ENCODE measurements at regions not wholly inside any gene's neighbourhood (a gene's known extent, or its start where the extent isn't known, plus 50 kb on each side); places are given as distances from the start of the nearest gene placed in this dataset.

DNA sequence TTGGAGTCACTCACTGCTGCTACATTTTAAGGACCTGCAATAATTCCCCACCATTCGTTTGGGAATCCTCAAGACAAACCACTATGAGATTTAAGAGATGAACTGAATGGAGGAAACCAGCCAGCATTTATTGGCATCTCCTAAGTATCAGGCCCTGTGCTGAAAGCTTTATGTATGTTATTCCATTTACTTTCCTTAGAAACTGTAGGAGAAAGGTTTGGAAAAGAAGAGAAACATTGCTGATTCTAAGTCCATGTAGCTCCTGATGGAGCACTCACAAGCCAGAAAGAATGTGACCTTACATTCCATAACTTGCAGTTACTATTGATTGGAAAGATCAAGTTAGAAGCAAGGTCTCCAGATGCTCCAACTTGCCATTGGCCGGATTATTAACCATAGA is 267.4 kb downstream of the GAS1 start:
- no peak for DNase-seq

DNA sequence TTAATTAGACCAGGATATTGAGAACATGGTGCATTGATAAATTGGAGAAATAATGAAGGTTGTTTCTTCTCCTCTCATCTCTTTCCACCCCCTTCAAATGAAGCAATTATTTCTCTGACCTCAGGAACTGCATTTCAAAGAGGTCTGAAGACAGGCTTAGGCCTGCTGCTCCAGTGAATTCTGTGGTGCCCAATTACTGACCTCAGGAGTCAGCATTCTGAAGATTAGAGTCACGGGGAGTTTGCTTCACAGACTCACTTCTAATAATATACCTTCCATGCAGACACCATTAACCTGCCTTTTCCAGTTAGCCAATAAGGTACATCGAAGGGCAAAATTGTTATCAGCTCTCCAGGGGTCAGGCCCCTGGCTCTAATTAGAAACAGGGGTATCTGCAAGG is 270.9 kb downstream of the GAS1 start:
- DNase-seq, result no peak

DNA sequence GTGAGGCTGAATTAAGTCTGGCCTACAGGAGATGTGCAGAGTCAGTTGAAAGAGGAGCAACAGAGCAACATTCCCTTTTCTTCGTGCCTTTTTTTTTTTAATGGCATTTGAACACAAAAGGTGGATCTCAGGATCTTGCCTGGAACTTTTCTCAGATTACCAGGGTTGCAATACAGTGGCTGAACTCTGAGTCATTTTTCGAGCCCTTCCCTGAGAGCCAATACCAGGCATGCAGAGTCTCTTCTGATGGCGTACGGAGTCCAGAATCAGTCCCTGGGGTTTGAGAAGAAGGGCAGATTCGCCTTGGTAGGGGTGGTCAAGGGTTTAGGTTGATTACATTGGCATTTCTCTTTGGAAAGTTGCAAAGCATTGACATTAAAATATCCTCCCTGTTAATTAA is 271.5 kb downstream of the GAS1 start:
- no peak for DNase-seq

DNA sequence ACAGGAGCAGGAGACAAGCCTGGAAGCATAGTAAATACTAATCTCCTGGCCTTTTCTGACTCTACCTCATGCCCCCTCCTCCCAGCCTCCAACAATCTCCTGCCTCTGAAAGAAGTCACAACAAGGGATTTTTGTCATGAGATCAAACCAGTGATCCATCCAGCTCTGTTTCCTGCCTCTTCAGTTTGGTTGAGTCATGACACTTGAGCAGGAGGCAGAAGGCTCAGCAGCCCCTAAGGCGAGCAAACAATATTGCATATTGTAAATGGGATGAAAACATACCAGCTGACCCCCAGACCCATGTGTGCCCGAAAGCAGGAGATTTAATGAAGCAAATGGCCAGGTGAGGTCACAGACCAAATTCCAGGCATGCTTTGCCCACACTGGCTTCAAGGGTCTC is 272.8 kb downstream of the GAS1 start:
- DNase-seq, result no peak

DNA sequence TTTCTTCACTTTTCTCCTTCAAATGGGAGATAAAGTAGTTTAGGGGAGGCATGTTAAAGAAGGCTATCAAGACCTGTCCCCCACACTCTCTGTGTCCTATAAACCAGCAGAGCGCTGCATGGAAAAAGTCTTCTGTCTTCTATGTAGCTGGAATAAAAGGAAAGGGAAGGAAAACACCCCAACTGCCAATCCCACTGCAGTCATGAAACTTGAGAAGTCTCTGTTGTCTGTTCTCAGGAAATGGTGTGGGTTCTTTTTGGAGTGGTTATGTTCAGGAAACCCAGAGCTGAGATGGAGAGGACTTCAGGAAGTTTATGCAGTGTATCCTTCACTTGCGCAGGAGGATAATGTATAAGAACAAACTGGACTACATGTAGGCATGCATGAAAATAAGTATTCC is 274.3 kb downstream of the GAS1 start:
- no peak for DNase-seq

DNA sequence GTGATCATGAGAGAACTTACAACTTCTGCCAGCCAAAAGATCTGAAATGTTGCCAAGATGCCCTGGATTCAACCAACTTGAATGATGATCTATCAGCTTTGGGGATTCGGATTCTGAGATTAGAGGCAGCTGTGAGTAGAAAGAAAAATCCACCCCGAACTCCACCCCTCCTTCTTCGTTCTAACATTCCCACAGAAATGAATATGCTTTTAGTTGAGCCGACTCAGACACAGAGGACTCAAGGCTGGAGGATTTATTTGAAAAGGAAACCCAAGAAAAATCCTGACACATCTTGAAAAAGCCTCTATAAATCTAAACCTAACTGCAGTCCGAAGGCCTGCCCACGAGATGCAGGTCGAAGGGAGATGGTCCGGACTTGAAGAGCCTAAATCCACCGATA is 275.0 kb downstream of the GAS1 start:
- DNase-seq, result no peak

DNA sequence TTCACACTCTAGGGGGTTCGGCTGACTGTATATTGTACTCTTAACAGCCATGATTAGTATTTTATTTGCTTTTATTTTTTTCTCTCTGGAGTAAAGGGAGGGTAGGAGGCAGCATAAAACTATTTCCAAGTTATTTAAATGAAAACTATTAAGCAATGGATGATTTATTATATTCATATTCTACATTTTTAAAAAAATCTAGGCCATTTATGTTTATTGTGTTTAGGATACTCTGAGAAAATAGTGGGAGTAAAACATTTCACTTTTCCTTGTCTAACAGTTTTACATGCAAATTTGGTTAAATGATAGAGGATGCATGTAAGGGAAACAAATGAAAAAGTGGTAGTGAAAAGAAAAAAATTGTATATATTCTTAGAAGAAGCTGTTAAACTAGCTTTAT is 276.3 kb downstream of the GAS1 start:
- no peak for DNase-seq

DNA sequence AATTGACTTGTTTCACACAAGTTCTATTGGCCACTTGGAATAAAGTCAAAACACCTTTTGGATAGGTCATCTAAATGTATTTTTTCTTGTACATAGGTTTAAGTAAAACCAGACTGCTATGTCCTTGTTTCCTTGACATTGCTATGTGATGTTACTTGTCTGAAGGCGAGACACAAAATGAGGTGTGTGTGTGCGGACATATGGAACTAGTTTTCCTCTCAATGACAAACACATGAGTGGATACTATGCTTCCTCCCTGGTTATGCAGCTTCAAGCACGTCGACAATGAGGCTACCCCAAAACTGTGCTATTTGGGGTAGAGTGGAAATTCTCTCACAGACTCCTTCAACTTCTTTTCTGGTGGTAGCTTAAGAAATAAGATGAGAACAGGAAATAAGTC is 276.8 kb downstream of the GAS1 start:
- no peak for DNase-seq

DNA sequence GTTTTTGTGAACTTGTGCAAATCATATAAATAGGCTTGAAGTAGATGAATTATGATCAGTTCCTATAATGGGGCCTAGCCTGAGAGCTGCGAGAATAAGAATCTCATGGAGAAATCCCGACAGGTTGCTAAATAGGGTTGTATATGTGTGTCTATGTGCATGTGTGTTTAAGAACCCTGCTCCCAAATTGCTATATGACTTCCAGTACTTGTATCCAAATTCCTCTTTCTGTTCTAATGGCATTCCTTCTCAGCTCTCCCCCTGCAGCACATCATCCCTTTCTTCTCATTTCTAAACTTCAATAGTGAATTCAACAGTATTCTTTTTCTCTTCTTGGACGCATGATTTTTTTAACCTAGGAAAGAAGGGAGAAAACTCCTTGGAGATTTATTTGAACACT is 277.2 kb downstream of the GAS1 start:
- DNase-seq, result no peak

DNA sequence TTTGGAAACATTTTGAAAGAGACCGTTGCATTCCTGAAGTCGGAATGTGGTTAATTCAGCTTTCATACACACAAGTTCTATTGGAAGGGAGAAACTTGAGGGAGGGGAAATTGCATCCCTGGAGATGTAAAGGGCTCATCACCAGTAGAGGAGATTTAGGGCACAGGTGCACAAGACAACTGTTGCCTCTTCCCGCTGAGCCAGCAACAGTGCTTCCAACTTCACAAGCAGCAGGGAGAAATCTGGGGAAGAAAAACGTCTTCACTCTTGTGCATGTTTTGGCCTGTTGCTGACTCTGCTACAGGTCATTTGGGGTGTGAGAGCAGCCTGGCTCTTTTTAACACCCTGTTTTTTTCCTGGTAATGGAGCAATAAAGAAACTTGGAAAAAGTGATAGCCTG is 277.9 kb downstream of the GAS1 start:
- no peak for DNase-seq

DNA sequence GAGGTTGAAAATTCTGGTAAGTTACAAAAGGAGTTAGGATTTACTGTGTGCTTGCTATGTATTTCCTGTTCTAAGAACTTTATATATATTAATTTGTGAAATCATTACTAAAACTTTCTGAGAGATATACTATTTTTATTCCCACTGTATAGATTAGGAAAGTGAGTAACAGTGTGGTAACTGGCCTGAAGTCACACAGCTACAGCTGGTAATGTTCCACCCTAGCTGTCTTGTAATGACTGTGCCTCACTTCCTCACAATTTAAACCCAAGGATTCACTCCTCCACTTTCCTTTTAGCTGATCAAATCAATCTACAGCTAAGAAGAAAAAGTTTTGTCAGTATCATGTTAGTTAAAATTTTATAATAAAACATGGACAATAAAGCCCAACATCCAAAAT is 278.8 kb downstream of the GAS1 start:
- DNase-seq, result no peak

DNA sequence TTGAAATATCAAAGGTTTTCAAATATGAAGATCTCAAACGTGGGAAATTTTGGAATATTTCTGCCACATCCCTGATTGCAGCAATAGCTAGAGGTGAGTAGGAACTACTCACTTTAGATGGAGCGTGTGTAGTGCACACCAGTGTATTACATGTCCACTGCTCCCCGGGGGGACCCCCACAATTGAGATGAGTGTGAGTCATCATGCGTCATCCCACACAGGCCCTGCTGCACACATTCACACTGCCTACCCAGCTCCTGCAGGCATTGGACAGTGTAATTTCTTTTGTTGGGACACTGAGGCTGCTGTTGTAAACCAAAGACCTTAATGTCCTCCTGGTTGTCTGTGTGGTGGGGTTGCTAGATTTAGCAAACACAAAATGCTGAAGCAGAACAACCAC is 280.0 kb downstream of the GAS1 start:
- no peak for DNase-seq

DNA sequence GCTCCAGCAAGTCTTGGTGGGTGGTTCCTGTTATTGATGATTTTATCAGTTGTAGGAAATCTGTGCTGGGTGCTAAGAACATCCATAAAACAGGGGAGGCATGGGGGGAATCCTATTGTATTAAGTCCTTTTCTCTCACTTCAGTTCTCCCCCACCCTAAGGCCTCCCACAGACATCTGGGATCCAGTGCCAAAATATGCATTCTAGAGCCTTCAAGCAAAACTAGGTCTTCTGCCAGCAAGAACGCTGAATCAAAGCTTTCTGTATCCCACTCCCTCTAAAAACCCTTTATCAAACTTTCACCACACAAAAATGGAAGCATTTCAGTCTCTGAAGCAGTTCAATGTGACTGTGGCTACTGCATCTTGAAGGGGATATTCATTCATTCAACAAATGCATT is 281.9 kb downstream of the GAS1 start:
- DNase-seq, result no peak

DNA sequence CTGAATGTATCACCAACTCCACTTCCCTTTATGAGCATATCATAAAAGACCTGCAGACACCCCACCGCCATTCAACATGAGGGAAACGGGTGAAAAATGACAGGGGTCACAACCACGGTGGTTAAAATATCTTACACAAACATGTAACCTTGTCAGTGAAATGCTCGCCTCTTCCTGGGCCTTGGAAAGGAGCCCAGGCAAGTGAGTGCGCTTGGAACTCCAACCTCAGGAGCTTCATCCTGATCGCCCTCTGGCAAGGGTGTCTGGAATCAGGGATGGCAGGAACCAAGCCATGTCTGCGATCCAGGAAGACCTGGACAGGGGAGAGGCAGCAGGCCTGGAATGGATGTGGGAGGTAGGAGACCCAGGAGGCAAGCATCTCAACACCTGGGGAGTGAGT is 282.7 kb downstream of the GAS1 start:
- DNase-seq, result no peak

DNA sequence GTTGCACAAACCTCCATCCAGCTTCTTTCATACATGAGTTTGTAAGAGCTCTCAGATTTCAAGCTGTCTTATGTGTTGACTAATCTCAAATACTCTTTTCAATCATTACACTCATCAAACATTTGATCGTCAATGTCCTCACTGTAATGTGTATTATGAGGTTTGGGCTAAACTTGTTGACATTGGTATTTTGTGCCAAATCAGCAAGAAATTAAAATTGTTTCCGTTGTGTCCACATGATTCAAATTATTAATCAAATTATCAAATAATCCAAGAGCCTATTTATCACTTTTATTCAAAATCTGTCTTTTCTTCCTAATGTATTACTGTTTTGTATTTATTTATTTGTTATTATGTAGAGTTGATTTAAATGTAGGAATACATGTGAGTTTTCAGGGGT is 283.4 kb downstream of the GAS1 start:
- DNase-seq, result no peak

DNA sequence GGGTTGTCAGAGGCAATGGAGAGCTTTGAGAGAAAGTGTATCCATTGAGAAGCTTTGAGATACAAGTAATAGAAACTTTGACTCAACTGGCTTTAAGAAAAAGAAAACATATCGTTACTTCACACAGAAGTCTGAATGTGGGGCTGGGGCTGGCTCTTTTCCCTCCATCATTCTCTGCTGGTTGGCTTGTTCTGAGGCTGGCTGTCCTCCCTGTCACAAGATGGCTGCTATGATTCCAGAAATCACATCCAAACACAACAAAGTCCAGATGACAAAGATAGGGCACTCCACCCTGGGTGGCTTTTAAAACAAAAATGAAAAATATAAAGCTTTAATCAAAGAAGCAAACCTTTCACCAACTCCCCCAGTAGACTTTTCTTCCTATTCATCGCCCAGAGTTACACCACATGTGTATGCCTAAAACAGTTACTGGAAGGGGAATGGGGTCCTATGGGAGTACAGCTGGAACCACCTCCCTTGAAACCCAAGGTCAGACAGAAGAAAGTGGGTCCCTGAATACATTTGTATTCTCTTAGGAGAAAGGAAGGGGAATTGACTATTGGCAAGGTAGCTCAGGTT is 284.3 kb downstream of the GAS1 start:
- DNase-seq, result no peak

DNA sequence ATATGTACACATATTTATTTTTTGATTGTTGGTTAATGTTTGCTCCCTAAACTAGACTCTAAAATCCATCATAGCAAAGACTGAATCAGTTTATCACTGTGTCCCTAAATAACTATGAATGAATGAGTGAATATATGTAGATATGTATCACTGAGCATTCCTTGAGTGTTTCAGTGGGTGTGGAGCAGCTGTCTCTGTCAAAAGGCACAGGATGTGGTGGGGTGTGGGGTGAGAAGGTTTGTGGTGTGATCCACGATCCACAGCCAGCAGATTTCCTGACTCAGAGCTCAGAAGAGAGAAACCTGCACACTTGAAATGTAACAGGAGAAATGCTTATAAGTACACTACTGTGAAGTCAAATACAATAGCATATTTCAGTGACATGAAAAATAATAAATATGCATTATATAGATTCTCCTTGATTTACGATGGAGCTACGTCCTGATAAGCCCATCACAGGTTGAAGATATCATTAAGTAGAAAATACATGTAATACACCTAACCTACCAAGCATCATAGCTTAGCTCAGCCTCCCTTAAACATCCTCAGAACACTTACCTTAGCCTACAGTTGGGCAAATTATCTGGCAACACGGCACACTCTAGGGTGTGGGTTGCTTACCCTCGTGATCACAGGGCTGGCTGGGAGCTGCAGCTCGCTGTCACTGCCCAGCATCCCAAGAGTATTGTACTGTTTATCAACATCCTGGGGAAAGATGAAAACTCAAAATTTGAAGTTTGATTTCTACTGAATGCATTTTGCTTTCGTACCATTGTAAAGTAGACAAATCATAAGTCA is 287.0 kb downstream of the GAS1 start:
- no peak for DNase-seq

DNA sequence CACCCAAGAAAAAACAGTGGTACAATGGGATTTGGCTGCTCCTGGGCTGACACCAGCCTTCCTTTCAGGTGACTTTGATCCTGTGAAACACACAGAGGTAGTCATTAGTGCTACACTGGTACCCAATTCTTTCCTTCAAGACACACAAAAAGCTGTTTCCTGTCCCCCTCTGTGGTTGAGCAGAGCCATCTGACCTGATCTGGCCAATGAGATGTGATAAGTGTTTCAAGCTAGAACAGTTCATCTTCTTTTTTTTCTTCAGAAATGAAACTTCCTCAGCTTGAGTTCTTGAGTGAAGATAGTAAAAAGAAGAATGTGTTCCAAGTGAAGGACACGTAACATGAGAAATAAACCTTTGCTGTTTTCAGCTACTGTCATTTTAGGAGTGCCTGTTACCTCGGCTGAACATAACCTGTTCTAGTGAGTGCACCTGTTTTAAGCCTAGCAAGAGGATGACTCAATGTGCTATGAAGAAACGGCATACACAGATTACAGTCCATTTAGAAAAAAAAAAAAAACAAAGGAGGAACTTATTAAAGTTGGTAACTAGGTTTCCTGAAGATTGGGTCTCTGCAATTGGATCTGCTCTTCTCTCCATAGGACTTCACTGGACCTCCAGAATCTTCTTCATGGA is 287.8 kb downstream of the GAS1 start:
- no peak for DNase-seq

DNA sequence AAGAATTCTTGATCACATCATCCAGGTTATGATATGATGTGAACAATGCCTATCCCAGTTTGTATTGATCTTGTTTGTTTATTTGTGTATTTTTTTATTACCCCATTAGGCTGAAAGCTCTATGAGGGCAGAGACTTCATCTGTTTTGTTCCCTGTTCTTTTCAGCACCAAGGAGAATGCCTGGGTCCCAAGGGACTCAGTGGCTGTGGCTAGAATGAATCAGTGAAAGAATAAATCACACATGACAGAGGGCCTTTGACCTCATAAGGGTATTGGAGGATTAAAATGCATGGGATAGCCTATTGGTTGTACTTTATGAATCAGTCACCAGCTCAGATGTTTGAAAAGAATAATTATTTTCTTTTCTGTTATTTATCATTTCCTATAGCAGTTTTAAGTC is 292.2 kb downstream of the GAS1 start:
- no peak for DNase-seq

DNA sequence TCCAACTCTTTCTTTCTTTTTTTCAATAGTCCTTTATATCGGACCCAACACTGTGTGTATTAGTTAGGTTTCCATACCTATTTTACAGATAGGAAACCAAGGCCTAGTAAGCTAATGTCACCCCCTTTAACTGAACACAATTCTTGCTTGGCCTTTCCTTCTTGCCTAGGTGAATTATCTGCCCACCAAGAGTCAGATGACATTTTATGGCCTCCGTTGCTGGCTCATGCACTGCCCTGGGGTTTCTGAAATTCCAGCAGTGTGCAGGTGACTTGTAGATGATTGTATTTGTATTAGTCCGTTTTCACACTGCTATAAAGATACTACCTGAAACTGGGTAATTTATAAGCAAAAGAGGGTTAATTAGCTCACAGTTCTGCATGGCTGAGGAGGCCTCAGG is 293.8 kb downstream of the GAS1 start:
- DNase-seq, result no peak

DNA sequence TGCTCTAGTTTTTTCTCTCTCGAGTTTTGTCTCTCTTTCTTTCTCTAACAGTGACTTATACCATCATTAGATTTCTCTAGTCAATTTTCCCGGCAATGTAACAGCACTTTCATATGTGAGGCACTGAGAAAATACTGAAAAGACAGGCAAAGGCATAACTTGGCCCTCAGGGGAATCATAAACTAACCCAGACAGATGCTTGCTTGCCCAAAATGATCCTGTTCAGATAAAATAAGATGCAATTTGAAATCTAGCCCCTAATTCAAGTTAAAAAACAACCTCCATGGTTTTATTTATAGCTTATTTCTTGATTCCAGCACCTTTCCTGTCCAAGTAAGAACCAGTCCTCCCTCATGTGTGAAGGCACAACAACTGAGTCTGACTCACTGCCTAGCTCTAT is 294.6 kb downstream of the GAS1 start:
- DNase-seq, result no peak

DNA sequence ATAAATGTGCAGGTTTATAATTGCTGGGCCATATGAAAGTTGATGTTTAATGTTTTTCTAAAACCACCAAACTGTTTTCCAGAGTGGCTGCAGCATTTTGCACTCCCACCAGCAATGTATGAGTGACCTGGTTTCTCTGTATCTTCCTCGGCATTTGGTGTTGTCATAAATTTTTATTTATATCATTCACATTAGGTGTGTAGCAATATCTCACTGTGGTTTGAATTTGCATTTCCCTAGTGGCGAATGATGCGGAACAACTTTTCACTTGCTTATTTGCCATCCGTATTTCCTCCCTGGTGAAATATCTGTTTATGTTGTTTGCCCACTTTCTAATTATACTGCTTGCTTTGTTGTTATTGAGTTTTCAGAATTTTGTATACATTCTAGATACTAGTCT is 295.7 kb upstream of the TUT7 start:
- DNase-seq, result no peak

DNA sequence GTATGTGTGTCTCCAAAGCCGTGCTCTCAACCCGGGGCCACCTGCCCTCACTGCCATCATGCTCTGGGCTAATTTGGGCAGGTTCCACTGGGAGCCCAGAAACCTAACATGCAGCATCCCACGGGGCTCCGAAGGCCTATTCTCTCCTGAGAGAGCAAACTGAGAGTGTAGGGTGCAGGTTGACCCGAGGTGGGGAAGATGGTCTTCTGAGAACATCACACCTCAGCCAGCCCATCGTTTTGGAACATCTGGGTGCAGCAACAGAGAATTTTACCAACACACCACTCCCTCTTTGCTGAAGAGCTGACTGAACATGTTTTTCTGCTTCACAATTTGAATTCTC is 294.6 kb upstream of the TUT7 start:
- no peak for DNase-seq

DNA sequence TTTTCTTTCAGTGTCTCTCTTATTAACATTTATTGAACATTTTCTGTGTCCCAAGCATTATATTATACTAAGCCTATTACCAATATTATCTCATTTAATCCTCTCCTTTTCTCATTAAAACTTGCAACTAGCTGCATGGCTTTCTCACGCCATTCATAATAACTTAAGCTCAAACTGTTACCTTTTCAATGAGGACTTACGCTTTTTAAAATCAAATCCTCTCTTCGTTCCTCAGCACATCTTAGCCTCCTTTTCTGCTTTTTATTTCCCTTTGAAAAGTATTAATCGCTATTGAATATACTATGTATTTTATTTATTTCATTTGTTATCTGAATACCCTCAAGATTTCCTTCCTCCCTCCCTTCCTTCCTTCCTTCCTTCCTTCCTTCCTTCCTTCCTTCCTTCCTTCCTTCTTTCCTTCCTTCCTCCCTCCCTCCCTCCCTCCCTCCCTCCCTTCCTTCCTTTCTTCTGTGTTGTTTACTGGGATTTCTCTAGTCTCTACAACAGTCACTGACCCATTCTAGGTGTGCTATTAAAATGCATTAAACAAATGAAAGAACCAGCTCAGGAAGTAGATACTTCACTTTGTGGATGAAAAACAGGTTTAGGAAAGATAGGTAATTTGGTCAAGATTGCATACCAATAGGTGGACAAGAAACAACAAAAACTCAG is 294.1 kb upstream of the TUT7 start:
- no peak for DNase-seq
